ENCODE measurements at regions not wholly inside any gene's neighbourhood (a gene's known extent, or its start where the extent isn't known, plus 50 kb on each side); places are given as distances from the start of the nearest gene placed in this dataset.
"Not testable (repeated sequence)": the region's sequence is repeated elsewhere in the genome, so short reads cannot be mapped to it uniquely, and the experiment has no call there.

DNA sequence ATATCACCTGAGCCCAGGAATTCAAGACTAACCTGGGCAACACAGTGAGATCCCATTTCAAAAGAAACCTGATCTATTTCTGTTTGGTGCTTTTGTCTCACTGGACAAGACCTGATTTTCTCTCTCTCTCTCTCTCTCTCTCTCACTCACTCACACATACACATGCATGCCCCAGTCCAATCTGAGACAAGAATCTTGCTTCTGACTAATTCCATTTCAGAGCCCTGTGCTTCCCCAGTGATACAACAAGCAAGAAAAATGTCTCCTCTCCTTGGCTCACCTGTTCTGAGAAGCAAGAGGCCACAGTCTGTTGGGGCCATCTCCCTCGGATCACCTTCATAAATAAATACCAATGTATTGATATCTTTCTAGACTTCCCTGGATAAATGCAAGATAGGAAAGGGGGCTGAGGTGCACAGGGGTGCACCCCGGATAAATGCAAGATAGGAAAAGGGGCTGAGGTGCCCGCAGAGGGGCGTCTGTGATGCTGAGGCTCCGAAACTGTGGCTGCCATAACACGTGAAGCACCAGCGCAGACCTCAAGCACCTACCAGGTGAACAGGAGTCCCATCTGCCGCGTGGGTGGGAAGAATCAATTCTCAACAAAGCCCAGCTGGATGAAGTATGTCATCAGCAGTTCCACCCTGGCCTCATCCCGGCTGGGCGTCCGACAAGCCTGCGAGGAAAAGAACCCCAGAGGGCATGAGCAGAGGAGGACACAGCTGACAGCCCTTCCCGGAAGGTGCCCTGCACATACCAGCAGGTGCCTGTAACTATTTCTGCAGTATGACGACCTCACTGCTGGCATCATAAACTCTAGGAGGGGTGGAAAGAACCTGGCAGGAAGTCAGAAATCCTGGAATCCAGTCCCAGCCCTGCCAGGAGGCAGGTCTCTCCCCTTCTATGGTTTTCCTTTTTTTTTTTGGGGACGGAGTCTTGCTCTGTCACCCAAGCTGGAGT lies 280.0 kb downstream of the GOLGA6L6 start:
- peak; percentile 19 for ATAC-seq

GRCh38 chr15:20260650-20261049 lies 280.9 kb downstream of the GOLGA6L6 start:
- not testable (repeated sequence) for ATAC-seq

DNA sequence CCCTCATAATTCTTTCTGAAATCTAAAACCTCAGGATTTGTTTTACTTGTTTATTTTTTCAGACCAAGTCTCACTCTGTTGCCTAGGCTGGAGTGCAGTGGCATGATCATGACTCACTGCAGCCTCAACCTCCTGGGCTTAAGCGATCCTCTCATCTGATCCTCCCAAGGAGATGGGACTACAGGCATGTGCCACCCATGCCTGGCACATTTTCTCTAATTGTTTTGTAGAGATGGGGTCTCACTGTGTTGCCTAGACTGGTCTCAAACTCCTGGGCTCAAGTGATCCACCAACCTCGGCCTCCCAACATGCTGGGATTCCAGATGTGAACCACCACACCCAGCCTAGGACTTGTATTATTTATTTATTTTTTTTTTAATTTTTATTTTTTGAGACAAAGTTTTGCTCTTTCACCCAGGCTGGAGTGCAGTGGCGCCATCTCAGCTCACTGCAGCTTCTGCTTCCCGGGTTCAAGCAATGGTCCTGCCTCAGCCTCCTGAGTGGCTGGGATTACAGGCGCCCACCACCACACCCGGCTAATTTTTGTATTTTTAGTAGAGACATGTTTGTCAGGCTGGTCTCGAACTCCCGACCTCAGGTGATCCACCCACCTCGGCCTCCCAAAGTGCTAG lies 281.9 kb downstream of the GOLGA6L6 start:
- not testable (repeated sequence) for ATAC-seq

DNA sequence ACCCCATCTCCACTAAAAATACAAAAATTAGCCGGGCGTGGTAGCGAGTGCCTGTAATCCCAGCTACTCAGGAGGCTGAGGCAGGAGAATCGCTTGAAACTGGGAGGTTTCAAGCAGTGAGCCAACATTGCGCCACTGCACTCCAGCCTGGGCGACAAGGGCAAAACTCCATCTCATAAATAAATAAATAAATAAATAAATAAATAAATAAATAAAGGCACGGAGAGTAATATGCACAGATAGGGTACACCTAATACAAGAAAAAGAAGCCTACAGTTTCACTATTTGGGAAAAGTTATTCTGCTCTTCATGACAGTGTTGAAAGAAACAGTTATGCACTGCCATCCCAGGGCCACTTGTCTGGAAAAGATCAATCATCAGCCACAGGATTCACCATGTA lies 285.2 kb downstream of the GOLGA6L6 start:
- not testable (repeated sequence) for ATAC-seq

GRCh38 chr15:20255641-20256040 lies 286.0 kb downstream of the GOLGA6L6 start:
- peak; percentile 18 for ATAC-seq

DNA sequence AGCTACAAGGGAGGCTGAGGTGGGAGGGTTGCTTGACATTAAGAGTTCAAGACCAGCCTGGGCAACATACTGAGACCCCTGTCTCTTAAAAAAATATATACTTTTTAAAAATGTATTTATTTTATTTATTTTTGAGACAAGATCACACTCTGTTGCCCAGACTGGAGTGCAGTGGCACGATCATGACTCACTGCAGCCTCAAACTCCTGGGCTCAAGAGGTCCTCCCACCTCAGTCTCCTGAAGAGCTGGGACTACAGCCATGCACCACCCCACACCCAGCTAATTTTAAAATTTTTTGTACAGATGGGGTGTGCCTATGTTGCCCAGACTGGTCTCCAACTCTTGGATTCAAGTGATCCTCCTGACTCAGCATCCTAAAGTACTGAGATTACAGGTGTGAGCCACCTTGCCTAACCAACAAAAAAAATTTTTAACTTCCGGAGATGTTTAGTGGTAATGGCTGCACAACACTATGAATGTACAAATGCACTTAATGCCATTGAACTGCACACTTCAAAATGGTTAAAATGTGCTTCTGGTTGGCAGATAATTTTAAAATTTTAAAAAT lies 288.5 kb downstream of the GOLGA6L6 start:
- ATAC-seq: not testable (repeated sequence)

DNA sequence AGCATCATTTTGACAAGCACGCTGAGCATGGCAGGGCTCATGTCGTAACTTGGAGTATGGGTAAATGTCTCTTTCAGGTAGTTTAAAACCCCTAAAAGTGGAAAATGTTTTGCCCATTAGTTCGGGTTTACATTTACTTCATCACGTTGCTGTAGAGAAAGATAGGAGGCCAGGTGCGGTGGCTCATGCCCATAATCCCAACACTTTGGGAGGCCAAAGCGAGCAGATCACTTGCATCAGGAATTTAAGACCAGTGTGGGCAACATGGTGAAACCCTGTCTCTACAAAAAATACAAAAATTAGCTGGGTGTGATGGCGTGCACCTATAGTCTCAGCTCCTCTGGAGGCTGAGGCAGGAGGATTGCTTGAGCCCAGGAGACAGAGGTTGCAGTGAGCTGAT lies 289.6 kb downstream of the GOLGA6L6 start:
- ATAC-seq: not testable (repeated sequence)

DNA sequence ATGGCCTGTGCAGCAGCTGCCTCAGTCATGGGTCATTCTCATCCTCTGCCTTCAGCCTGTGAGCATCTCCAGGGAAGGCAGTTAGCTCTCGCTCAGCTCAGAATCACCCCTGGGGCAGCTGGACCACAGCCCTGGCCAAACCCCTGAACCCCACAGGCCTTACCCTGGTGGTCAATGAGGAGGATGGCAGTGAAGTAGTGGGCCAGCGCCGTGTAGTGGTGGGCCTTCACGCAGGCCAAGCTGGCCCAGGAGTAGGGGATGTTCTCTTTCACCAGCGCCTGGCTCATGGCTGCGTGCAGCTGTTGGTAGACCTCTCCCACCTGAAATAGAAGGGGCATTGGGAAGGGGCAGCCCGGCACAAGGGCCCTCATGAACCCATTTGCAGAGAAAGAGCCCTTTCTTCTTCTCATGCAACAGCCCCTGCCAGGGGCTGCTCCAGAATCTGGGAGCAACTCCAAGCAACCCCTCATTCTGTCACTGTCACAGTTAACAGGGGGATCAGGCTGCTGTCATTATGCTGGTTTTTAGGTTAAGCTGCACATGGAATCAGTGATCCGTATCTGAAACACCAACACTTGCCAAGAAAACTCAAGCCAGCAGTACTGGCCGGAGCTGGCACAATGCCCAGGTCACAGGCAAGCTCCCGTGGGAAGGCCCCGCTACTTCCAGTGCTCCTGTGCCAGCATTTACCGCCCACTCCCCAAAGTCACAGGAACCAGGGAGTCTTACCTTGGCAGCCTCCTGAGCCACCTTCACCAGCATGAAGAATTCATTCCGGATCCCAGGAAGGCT lies 290.2 kb downstream of the GOLGA6L6 start:
- peak; percentile 11 for ATAC-seq

DNA sequence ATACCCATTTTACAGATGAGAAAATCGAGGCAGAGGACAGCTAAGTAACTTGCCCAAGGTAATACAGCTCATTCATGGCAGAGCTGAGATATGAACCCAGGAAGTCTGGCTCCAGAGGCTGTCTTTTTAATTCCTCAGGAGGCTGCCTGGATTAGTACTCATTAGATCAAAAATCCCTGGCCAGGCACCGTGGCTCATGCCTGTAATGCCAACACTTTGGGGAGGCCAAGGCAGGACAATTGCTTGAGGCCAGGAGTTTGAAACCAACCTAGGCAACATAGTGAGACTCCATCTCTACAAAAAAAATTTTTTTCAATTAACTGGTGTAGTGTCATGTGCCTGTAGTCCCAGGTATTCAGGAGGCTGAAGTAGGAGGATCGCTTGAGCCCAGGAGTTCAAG lies 291.4 kb downstream of the GOLGA6L6 start:
- not testable (repeated sequence) for ATAC-seq

- peak; percentile 18 for ATAC-seq
These were observed 292.0 kb downstream of the GOLGA6L6 start for GRCh38 chr15:20249677-20249970.

DNA sequence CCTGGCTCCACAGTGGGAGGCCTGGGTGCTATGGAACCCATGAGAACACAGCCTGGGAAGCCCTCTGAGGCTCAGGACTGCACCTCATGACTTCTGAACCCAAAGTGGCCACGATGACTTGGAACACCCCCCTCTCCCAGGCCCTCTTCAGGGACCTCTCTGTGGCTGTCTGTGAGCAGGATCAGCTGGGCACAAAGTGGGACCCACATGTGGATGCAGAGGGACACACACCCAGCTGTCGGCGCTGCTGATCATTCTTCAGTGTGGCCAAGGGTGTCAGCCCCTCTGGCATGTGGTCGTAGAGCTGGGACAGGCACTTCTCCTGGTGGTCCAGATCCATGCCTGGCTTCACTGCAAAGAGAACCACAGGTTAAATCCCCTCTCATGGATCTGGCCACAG lies 293.2 kb downstream of the GOLGA6L6 start:
- not testable (repeated sequence) for ATAC-seq

DNA sequence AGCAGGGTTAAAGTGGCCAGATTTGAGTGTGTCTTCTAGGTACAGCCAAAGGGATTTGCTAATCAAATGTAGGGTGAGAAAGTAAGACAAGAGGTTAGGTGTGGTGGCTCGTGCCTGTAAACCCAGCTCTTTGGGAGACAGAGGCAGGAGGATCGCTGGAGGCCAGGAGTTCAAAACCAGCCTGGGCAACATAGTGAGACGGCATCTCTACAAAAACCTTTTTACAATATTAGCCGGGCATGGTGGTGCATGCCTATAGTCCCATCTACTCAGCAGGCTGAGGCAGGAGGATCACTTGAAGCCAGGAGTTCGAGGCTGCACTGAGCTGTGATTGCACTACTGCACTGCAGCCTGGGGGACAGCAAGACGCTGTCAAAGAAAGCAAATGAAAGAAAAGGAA lies 294.5 kb downstream of the GOLGA6L6 start:
- not testable (repeated sequence) for ATAC-seq

- not testable (repeated sequence) for ATAC-seq
These were observed 295.0 kb downstream of the GOLGA6L6 start for GRCh38 chr15:20246624-20247023.

DNA sequence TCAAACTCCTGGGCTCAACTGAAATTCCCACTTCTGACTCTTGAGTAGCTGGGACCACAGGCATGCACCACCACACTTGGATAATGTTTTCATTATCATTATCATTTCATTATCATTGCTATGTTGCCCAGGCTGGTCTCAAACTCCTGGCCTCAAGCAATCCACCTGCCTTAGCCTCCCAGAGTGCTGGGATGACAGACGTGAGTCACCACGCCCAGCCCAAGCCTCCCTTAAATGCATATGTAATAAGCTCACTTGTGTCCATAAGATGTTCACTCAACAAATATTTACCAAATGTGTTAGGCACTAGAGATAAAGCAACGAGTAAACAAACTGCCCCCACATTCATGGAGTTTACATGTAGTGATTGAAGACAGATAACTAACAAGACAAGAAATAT lies 295.7 kb downstream of the GOLGA6L6 start:
- ATAC-seq: not testable (repeated sequence)

GRCh38 chr15:20244792-20245191 lies 296.8 kb downstream of the GOLGA6L6 start:
- not testable (repeated sequence) for ATAC-seq

DNA sequence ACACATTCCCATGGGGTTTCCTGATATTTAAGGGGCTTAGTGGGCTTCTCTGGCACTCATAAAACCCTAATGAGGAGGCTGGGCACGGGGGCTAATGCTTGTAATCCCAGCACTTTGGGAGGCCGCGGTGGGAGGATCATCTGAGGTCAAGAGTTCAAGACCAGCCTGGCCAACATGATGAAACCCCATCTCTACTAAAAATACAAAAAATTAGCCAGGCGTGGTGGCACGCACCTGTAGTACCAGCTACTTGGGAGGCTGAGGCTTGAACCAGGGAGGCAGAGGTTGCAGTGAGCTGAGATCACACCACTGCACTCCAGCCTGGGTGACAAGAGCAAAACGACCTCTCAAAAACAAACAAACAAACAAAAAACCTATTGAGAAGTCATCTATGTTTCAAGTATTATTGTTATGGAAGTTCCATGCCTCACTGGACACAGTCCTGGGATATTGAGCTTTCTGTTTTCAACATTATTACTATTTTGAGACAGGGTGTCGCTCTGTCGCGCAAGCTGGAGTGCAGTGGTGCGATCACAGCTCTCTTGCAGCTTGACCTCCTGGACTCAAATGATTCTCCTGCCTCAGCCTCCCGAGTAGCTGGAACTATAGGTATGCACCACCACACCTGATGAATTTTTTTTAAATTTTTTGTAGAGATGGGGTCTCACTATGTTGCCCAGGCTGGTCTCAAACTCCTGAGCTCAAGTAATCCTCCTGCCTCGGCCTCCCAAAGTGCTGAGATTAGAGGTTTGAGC lies 297.9 kb downstream of the GOLGA6L6 start:
- ATAC-seq: not testable (repeated sequence)

DNA sequence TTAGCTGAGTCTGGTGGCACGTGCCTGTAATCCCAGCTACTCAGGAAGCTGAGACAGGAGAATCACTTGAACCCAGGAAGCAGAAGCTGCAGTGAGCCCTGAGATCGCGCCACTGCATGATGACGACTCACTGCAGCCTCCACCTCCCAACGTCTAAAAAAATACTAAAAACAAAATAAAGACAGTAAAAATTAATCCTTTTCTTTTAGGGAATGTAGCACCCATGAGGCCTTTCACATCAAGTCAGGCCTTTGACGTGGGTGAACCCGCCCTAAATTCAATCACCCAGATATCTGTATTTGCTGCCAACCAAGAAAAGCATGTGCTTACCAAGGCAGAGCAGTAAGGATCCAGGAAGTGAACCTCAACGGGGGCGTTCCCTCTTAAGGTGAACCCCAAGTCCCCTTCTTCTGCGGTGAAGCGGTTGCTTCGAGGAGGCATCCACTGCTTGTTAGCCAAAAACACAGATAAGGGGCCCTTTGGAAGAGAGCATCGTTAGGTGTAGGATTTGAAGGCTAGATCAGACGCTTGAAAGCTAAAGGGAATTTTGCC lies 301.2 kb downstream of the GOLGA6L6 start:
- ATAC-seq: not testable (repeated sequence)

- ATAC-seq: peak; percentile 14
These were observed 302.4 kb downstream of the GOLGA6L6 start for GRCh38 chr15:20239186-20239585.

DNA sequence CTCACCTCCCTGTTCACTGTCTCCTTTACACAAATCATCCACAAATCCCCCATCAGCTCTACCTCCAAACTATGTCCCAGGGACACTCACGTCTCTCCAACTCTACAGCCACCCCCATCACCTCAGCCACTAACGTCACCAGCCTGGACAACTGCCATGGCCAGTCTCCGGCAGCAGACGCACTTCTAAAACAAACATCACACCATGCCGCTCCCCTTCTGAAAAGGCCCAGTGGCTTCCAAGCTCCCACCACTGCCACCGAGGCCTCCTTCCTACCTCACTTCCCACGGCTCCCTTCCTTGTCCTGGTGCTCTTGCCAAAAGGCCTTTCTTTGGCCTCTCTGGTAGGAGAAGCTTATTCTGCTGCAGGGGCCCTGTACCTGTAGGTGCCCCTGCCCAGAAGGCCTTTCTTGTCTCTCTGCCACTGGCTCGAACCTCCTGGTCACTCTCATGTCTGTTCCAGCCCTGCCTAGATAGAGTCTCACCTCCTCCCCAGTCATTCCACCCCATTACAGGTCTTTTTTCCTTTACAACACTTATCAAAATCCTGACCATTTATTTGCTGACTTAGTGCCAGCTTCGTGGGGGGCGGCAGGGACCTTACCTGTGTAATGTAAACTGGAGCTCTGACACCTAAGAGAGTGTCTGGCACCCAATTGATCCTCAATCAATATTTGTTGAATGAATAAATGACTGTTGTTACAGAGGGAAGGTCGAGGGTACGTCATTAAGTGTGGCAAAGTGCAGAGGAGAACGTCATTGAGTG lies 304.2 kb downstream of the GOLGA6L6 start:
- ATAC-seq: not testable (repeated sequence)

DNA sequence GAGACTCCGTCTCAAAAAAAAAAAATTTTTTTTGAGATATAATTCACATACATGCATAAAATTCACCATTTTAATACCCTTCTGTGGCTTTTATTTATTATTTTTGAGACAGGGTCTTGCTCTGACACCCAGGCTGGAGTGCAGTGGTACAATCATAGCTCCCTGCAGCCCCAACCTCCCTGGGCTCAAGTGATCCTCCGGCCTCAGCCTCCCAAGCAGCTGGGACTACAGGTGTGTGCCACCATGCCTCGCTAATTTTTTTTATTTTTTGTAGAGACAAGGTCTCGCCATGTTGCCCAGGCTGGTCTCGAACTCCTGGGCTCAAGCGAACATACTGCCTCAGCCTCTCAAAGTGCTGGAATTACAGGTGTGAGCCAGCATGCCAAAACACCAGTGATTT lies 305.9 kb downstream of the GOLGA6L6 start:
- not testable (repeated sequence) for ATAC-seq
